ENCODE measurements at regions not wholly inside any gene's neighbourhood (a gene's known extent, or its start where the extent isn't known, plus 50 kb on each side); places are given as distances from the start of the nearest gene placed in this dataset.

DNA sequence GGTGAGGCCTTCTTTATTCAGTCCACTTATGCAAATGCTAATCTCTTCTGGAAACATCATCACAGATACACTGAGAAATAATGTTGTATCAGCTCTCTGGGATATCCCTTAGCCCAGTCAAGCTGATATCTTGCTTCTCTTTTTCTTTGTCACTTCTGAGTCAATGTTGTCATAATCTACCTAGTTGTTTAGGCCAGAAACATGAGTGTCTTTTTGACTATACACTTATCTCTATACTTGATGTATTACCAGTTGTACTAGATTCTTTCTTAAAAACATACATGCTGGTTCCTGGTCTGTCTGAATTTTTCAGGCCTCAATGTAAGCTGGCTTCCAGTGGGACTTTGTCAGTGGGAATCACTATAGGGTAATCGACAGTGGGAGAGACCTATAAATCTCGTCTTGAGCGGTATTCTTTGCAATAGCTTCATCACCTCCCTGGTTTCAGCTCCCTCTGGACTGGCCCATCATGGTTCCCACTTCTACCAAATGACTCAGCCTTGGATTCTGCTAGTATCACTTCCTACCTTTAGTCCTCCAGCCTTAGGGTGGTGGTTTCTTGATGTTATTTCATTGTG lies 135.2 kb upstream of the CYYR1 start:
- ChIA-PET CTCF (no interaction called here), POLR2A (no interaction called here)
- Mint-ChIP-seq H3K4me1 (no peaks in the 10 kb centered on the region), H3K9me3 (no peaks in the 10 kb centered on the region), H3K27ac (no peak overlapping the region), H3K36me3 (ENCODE audit: low read depth) (no peaks in the 10 kb centered on the region), H3K4me3 (no peak overlapping the region), H3K27me3 (no peaks in the 10 kb centered on the region)
- intact Hi-C loops (cut with micrococcal nuclease), result no loop called here
- TF ChIP-seq CTCF (IDR thresholded peaks at IDR 0.05), result no peak
- ATAC-seq (ENCODE audit: low read depth) (no peak), DNase-seq (no peak)

GRCh38 chr21:26707246-26707645 lies 134.2 kb upstream of the CYYR1 start:
- H3K4me1 Mint-ChIP-seq, result no peaks in the 10 kb centered on the region
- TF ChIP-seq CTCF (IDR thresholded peaks at IDR 0.05), result no peak
- no peaks in the 10 kb centered on the region for H3K27me3 Mint-ChIP-seq
- intact Hi-C loops (cut with micrococcal nuclease), result no loop called here
- H3K4me3 Mint-ChIP-seq, result no peak overlapping the region
- H3K9me3 Mint-ChIP-seq, result peaks cover 5% of the 10 kb centered on the region
- no peak overlapping the region for H3K27ac Mint-ChIP-seq
- H3K36me3 Mint-ChIP-seq (ENCODE audit: low read depth), result no peaks in the 10 kb centered on the region
- no peak for DNase-seq
- ChIA-PET CTCF (no interaction called here), POLR2A (no interaction called here)
- no peak for ATAC-seq (ENCODE audit: low read depth)

DNA sequence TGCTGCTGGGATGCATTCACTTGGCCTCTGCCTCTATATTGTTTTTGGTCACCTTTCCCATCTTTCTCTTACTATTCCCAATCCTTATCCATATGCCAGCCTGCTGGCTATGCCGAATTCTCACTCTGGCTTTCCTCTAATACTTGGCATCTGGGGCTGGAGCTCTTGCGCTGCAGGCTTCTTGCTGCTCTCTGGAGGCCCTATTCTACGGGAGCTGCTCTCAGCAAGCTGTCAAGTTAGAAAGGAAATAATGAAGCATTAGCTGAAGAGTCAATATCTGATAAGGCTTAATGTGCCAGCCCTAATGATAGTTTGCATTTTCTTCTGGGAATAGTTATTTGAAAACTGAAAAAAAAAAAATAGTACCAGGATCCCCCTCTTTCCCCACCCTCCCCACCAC lies 125.3 kb upstream of the CYYR1 start:
- H3K27me3 Mint-ChIP-seq, result peaks cover 4% of the 10 kb centered on the region
- no peak for ATAC-seq (ENCODE audit: low read depth)
- TF ChIP-seq CTCF (IDR thresholded peaks at IDR 0.05), result no peak
- ChIA-PET CTCF (no interaction called here), POLR2A (no interaction called here)
- H3K4me1 Mint-ChIP-seq, result no peaks in the 10 kb centered on the region
- no peak overlapping the region for H3K27ac Mint-ChIP-seq
- no peak overlapping the region for H3K4me3 Mint-ChIP-seq
- H3K36me3 Mint-ChIP-seq (ENCODE audit: low read depth), result no peaks in the 10 kb centered on the region
- peaks cover 7% of the 10 kb centered on the region for H3K9me3 Mint-ChIP-seq
- intact Hi-C loops (cut with micrococcal nuclease), result no loop called here
- no peak for DNase-seq

DNA sequence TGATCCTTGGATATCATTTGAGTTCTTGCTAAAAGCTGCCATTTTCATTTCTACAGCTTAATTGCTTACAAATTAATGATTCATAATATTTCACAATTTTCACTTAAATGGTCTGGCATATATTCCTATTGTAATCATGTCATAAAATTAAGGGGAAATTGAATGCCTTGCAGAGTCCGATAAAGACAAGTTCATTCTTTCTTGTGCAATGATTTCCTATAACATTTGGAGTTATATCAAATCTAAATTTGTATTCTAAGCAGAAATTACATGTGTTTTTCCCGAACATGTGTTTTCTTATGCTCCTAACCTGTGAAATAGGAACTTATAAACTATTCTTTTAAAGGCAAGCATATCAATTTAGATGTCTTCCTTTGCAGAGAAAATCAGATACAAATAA lies 118.3 kb upstream of the CYYR1 start:
- Mint-ChIP-seq H3K27ac (no peak overlapping the region), H3K4me3 (no peak overlapping the region), H3K27me3 (peaks cover 4% of the 10 kb centered on the region), H3K36me3 (ENCODE audit: low read depth) (no peaks in the 10 kb centered on the region), H3K4me1 (no peaks in the 10 kb centered on the region), H3K9me3 (peaks cover 7% of the 10 kb centered on the region)
- intact Hi-C loops (cut with micrococcal nuclease), result no loop called here
- DNase-seq (no peak), ATAC-seq (ENCODE audit: low read depth) (no peak)
- CTCF ChIA-PET, result no interaction called here
- POLR2A ChIA-PET, result no interaction called here
- TF ChIP-seq CTCF (IDR thresholded peaks at IDR 0.05), result no peak

DNA sequence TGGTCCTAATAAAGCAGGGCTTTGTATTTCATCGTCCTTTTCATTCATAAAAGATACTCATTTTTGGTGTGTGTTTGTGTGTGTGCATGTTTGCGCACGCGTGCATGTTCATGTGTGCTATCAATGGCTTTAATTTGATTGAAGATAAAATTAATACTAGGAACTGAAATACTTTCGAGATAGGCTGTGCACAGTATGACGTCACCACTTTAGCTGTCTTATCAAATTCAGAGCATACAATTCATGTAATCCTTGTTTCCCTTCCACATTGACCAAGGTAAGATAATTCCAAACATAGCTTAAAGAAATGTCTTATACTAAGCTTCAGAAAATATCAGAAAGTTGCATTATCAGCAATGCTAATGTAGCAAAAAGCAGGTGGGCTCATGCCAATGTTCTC lies 113.6 kb upstream of the CYYR1 start:
- Mint-ChIP-seq H3K9me3 (peaks cover 12% of the 10 kb centered on the region), H3K4me3 (no peak overlapping the region), H3K27me3 (no peaks in the 10 kb centered on the region), H3K27ac (no peak overlapping the region), H3K4me1 (no peaks in the 10 kb centered on the region), H3K36me3 (ENCODE audit: low read depth) (no peaks in the 10 kb centered on the region)
- no peak for TF ChIP-seq CTCF (IDR thresholded peaks at IDR 0.05)
- DNase-seq, result no peak
- ATAC-seq (ENCODE audit: low read depth), result no peak
- CTCF ChIA-PET, result interaction anchor here (1.2 kb wide), 1 partner anchor 30 kb away, joined by 3 read pairs; no protein-coding TSS in a partner anchor
- intact Hi-C loops (cut with micrococcal nuclease), result loop anchor here (5.0 kb wide), 1 partner anchor 719 kb away; no protein-coding TSS in a partner anchor
- POLR2A ChIA-PET, result no interaction called here

Measured in activated B cell treated with CpG ODN at 0.5 μM for 24 hours (primary cell).